ENCODE measurements at regions not wholly inside any gene's neighbourhood (a gene's known extent, or its start where the extent isn't known, plus 50 kb on each side); places are given as distances from the start of the nearest gene placed in this dataset.

GRCh38 chr21:27101523-27101922, 134.6 kb upstream of the ADAMTS5 start:
- DNase-seq (ENCODE audit: insufficient read length, low spot score), result no peak
- TF ChIP-seq CTCF (IDR thresholded peaks at IDR 0.05; ENCODE audit: insufficient read depth, missing control alignments), result no peak
- FAIRE-seq, result no peak

GRCh38 chr21:27094184-27094948, 127.5 kb upstream of the ADAMTS5 start:
- no peak for FAIRE-seq

GRCh38 chr21:27086630-27087029, 119.7 kb upstream of the ADAMTS5 start:
- no peak for TF ChIP-seq CTCF (IDR thresholded peaks at IDR 0.05; ENCODE audit: insufficient read depth, missing control alignments)
- FAIRE-seq (no peak), DNase-seq (ENCODE audit: insufficient read length, low spot score) (no peak)

More at GRCh38 chr21:27094184-27094948, 127.5 kb upstream of the ADAMTS5 start:
- no peak for TF ChIP-seq CTCF (IDR thresholded peaks at IDR 0.05; ENCODE audit: insufficient read depth, missing control alignments)
- no peak for DNase-seq (ENCODE audit: insufficient read length, low spot score)

- FAIRE-seq (no peak), DNase-seq (ENCODE audit: insufficient read length, low spot score) (no peak)
- TF ChIP-seq CTCF (IDR thresholded peaks at IDR 0.05; ENCODE audit: insufficient read depth, missing control alignments), result no peak
These were observed 119.3 kb upstream of the ADAMTS5 start for GRCh38 chr21:27086186-27086585.

GRCh38 chr21:27085387-27085786, 118.5 kb upstream of the ADAMTS5 start:
- TF ChIP-seq CTCF (IDR thresholded peaks at IDR 0.05; ENCODE audit: insufficient read depth, missing control alignments), result no peak
- DNase-seq (ENCODE audit: insufficient read length, low spot score), result no peak
- no peak for FAIRE-seq

GRCh38 chr21:27083144-27083543, 116.3 kb upstream of the ADAMTS5 start:
- FAIRE-seq, result no peak
- DNase-seq (ENCODE audit: insufficient read length, low spot score), result no peak
- TF ChIP-seq CTCF (IDR thresholded peaks at IDR 0.05; ENCODE audit: insufficient read depth, missing control alignments), result no peak

GRCh38 chr21:27082431-27083010, 115.6 kb upstream of the ADAMTS5 start:
- no peak for FAIRE-seq
- TF ChIP-seq CTCF (IDR thresholded peaks at IDR 0.05; ENCODE audit: insufficient read depth, missing control alignments), result no peak
- no peak for DNase-seq (ENCODE audit: insufficient read length, low spot score)

Data from D721Med (cell line).